M059J (cell line): ENCODE measurements at regions not wholly inside any gene's neighbourhood (a gene's known extent, or its start where the extent isn't known, plus 50 kb on each side); places are given as distances from the start of the nearest gene placed in this dataset.

Source experiments
- DNase-seq: peaks from one replicate; pipeline ENCODE4 v3.0.0-alpha.2; 2012; ENCODE audit warnings: low read depth

DNA sequence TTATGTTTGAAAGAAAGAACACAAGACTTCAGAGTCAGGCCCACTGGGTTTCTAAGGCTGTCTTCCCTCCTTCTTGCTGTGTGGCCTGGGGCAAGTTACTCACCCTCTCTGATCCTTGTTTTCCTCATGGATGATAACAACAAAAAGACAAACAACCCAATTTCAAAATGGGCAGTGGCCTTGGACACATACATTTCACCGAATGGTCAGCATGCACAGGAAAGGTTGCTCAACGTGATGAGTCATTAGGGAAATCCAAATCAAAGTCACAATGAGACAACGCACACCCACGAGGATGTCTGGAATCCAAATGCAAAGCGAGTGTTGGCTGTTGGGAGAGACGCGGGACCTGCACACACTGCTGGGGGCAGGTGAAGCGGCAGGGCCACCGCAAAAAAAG, 50.8 kb upstream of the PPP2R2C start:
- peak; percentile 27 for DNase-seq

DNA sequence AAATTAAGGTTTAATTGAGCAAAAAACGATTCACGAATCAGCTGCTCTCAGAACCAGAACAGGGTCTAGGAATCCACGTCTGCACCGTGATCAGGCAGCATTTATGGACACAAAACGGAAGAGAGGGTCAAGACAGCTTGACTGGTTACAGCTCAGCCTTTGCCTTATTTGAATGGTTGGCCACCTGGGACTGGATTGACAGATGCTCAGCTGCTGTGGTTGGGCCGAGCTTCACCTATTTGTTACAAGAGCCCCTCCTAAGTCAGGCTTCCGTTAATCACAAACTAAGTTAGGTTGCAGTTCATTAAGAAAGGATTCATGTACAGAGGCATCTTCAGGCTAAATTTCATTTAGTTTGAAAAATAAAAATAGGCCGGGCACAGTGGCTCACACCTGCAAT, 50.6 kb upstream of the MAN2B2 start:
- no peak for DNase-seq
